DMS114 treated with DMSO at 0.1 percent for 48 hours (cell line): ENCODE measurements at regions not wholly inside any gene's neighbourhood (a gene's known extent, or its start where the extent isn't known, plus 50 kb on each side); places are given as distances from the start of the nearest gene placed in this dataset.
"Not testable (repeated sequence)": the region's sequence is repeated elsewhere in the genome, so short reads cannot be mapped to it uniquely, and the experiment has no call there.

Experiments used
- DNase-seq: peaks from one replicate; lab custom pipeline; 2025; ENCODE audit not compliant: unreplicated experiment; lab: John Stamatoyannopoulos, UW

GRCh38 chr5:166291800-166292199 is 1999.6 kb upstream of the WWC1 start:
- DNase-seq: not testable (repeated sequence)

GRCh38 chr5:166293892-166294291 is 1997.6 kb upstream of the WWC1 start:
- no peak for DNase-seq

GRCh38 chr5:166302166-166302565 is 1989.3 kb upstream of the WWC1 start:
- DNase-seq: no peak

GRCh38 chr5:166317425-166317824 is 1974.0 kb upstream of the WWC1 start:
- no peak for DNase-seq

- no peak for DNase-seq
Observed at GRCh38 chr5:166320920-166321480, 1970.4 kb upstream of the WWC1 start.

- no peak for DNase-seq
Observed at GRCh38 chr5:166324372-166324771, 1967.1 kb upstream of the WWC1 start.

GRCh38 chr5:166329149-166329800 is 1962.2 kb upstream of the WWC1 start:
- DNase-seq: no peak

GRCh38 chr5:166330036-166330435 is 1961.4 kb upstream of the WWC1 start:
- DNase-seq: no peak

- DNase-seq: no peak
Observed at GRCh38 chr5:166331521-166331920, 1959.9 kb upstream of the WWC1 start.

- no peak for DNase-seq
Observed at GRCh38 chr5:166338801-166339200, 1952.6 kb upstream of the WWC1 start.

- no peak for DNase-seq
Observed at GRCh38 chr5:166340039-166340438, 1951.4 kb upstream of the WWC1 start.

- DNase-seq: no peak
Observed at GRCh38 chr5:166341740-166342337, 1949.6 kb upstream of the WWC1 start.

GRCh38 chr5:166342402-166342801 is 1949.0 kb upstream of the WWC1 start:
- no peak for DNase-seq

GRCh38 chr5:166346726-166347374 is 1944.6 kb upstream of the WWC1 start:
- no peak for DNase-seq

- no peak for DNase-seq
Observed at GRCh38 chr5:166349046-166349445, 1942.4 kb upstream of the WWC1 start.

GRCh38 chr5:166353580-166353979 is 1937.9 kb upstream of the WWC1 start:
- DNase-seq: no peak

- no peak for DNase-seq
Observed at GRCh38 chr5:166354332-166354731, 1937.1 kb upstream of the WWC1 start.

- DNase-seq: no peak
Observed at GRCh38 chr5:166356096-166356495, 1935.3 kb upstream of the WWC1 start.

- no peak for DNase-seq
Observed at GRCh38 chr5:166358127-166358830, 1933.2 kb upstream of the WWC1 start.

- no peak for DNase-seq
Observed at GRCh38 chr5:166363087-166363760, 1928.2 kb upstream of the WWC1 start.

- no peak for DNase-seq
Observed at GRCh38 chr5:166365164-166365563, 1926.3 kb upstream of the WWC1 start.
